BLaER1 (cell line): ENCODE measurements at regions not wholly inside any gene's neighbourhood (a gene's known extent, or its start where the extent isn't known, plus 50 kb on each side); places are given as distances from the start of the nearest gene placed in this dataset.

Source experiments
- H3K27ac ChIP-seq: shearing (Covaris generic); formaldehyde crosslinking; 2 replicates; pipeline ENCODE4 v1.8.1; 2022
- H3K27me3 ChIP-seq: shearing (Covaris generic); formaldehyde crosslinking; 2 replicates; pipeline ENCODE4 v1.8.1; 2022
- H3K36me3 ChIP-seq: shearing (Covaris generic); formaldehyde crosslinking; 2 replicates; pipeline ENCODE4 v1.8.1; 2022
- H3K4me1 ChIP-seq: shearing (Covaris generic); formaldehyde crosslinking; 2 replicates; pipeline ENCODE4 v1.8.1; 2022
- H3K4me2 ChIP-seq: shearing (Covaris generic); formaldehyde crosslinking; 2 replicates; pipeline ENCODE4 v1.8.1; 2022
- H3K4me3 ChIP-seq: shearing (Covaris generic); formaldehyde crosslinking; 2 replicates; pipeline ENCODE4 v1.8.1; 2022
- H3K9ac ChIP-seq: shearing (Covaris generic); formaldehyde crosslinking; 2 replicates; pipeline ENCODE4 v1.8.1; 2022
- H3K9me3 ChIP-seq: shearing (Covaris generic); formaldehyde crosslinking; 2 replicates; pipeline ENCODE4 v1.8.1; 2022
- H4K20me1 ChIP-seq: shearing (Covaris generic); formaldehyde crosslinking; 2 replicates; pipeline ENCODE4 v1.8.1; 2022
- Cebpa-rat ChIP-seq: shearing (Covaris generic); IDR thresholded peaks from 2 replicates; pipeline ENCODE4 v1.8.1; 2022

- no peak for TF ChIP-seq Cebpa-rat
- Histone ChIP-seq H3K9me3 (peaks cover 33% of the 10 kb centered on the region), H4K20me1 (no peaks in the 10 kb centered on the region), H3K27me3 (no peaks in the 10 kb centered on the region), H3K9ac (no peak overlapping the region), H3K27ac (no peak overlapping the region), H3K4me1 (no peaks in the 10 kb centered on the region), H3K36me3 (no peaks in the 10 kb centered on the region), H3K4me3 (no peak overlapping the region), H3K4me2 (no peak overlapping the region)
Observed at GRCh38 chr18:50444539-50444938, 69.7 kb downstream of the SKA1 start.

DNA sequence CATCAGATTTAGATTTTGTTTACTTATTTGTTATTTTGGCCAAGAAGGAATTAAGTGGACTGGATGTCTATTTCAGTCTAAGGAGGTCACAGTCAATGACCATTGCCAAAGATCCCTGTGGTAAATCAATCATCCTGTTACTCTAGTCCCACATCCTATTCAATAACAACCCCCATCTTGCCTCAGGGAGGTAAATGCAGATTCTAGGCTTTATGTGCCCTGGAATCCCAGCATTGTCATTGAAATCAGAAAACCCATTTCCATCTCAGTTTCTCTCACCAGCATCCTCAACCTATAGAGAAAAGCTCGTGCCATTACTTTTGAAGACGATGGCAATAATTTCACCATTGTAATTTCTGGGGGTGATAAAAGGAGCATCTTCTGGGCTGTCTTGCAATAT lies 71.8 kb downstream of the SKA1 start:
- H3K27me3 ChIP-seq, result no peaks in the 10 kb centered on the region
- no peak overlapping the region for H3K4me3 ChIP-seq
- H3K4me2 ChIP-seq, result no peak overlapping the region
- no peak overlapping the region for H3K27ac ChIP-seq
- TF ChIP-seq Cebpa-rat, result no peak
- peaks cover 33% of the 10 kb centered on the region for H3K9me3 ChIP-seq
- H3K9ac ChIP-seq, result no peak overlapping the region
- no peaks in the 10 kb centered on the region for H3K4me1 ChIP-seq
- no peaks in the 10 kb centered on the region for H4K20me1 ChIP-seq
- no peaks in the 10 kb centered on the region for H3K36me3 ChIP-seq

- Histone ChIP-seq H3K9me3 (peaks cover 33% of the 10 kb centered on the region), H4K20me1 (no peaks in the 10 kb centered on the region), H3K4me2 (no peak overlapping the region), H3K4me1 (no peaks in the 10 kb centered on the region), H3K36me3 (no peaks in the 10 kb centered on the region), H3K27ac (no peak overlapping the region), H3K27me3 (no peaks in the 10 kb centered on the region), H3K4me3 (no peak overlapping the region), H3K9ac (no peak overlapping the region)
- TF ChIP-seq Cebpa-rat, result no peak
Observed at GRCh38 chr18:50447102-50447741, 72.4 kb downstream of the SKA1 start.

DNA sequence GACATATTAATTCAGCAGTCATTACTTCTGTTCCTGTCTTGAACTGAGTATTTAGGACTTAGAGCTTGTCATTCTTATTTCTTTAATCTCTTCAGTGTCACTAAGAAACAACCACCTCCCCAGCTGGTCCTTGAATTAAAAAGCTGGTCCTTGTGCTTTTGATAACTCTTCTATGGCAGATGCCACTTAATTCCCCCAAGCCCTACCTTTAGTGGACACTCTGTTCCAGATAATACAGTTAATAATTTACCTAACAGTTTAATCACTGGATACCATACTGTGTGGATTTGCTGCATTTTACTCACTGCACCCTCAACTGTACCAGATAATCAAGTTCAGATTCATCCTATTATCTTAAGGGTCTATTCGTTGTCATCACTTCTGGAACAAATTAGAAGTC lies 73.1 kb downstream of the SKA1 start:
- no peaks in the 10 kb centered on the region for H4K20me1 ChIP-seq
- TF ChIP-seq Cebpa-rat, result no peak
- no peak overlapping the region for H3K9ac ChIP-seq
- H3K27me3 ChIP-seq, result no peaks in the 10 kb centered on the region
- peaks cover 33% of the 10 kb centered on the region for H3K9me3 ChIP-seq
- no peaks in the 10 kb centered on the region for H3K36me3 ChIP-seq
- no peak overlapping the region for H3K27ac ChIP-seq
- no peaks in the 10 kb centered on the region for H3K4me1 ChIP-seq
- H3K4me2 ChIP-seq, result no peak overlapping the region
- H3K4me3 ChIP-seq, result no peak overlapping the region

- Histone ChIP-seq H4K20me1 (no peaks in the 10 kb centered on the region), H3K36me3 (no peaks in the 10 kb centered on the region), H3K4me2 (no peak overlapping the region), H3K27ac (no peak overlapping the region), H3K9me3 (peaks cover under 1% of the 10 kb centered on the region; the same call in 1 of the 2 replicates), H3K27me3 (no peaks in the 10 kb centered on the region), H3K4me1 (no peaks in the 10 kb centered on the region), H3K4me3 (no peak overlapping the region), H3K9ac (no peak overlapping the region)
- TF ChIP-seq Cebpa-rat, result no peak
Observed at GRCh38 chr18:50451100-50451842, 76.4 kb downstream of the SKA1 start.

DNA sequence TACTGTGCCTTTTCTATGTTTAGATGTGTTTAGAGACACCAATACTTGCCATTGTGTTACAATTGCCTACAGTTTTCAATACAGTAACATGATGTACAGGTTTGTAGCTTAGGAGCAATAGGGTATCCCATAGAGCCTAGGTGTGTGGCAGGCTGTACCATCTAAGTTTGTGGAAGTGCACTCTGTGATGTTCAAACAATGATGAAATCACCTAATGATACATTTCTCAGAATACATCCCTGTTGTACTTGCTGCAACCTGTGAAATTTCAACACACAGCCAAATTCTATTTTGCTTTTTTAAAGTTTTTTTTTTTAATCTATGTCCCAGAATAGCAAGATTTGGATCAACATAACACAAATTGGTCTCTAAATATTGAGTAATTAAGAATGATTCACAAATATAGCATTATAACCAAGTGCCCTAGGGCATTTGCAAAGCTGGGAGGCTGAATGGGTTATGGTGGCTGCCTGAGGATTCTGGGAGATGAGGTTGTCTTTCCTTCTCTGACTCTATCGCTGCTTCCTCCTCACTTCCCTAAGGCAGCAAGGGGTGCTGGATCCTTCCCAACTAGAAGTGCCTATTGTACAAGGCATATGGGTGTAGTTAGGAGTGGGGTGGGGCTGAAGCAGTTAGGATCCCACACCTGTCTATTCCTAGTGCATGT lies 78.3 kb downstream of the SKA1 start:
- no peak for TF ChIP-seq Cebpa-rat
- Histone ChIP-seq H3K9me3 (no peaks in the 10 kb centered on the region), H3K4me2 (no peak overlapping the region), H3K4me3 (no peak overlapping the region), H3K27ac (no peak overlapping the region), H4K20me1 (no peaks in the 10 kb centered on the region), H3K27me3 (no peaks in the 10 kb centered on the region), H3K4me1 (no peaks in the 10 kb centered on the region), H3K36me3 (no peaks in the 10 kb centered on the region), H3K9ac (no peak overlapping the region)

DNA sequence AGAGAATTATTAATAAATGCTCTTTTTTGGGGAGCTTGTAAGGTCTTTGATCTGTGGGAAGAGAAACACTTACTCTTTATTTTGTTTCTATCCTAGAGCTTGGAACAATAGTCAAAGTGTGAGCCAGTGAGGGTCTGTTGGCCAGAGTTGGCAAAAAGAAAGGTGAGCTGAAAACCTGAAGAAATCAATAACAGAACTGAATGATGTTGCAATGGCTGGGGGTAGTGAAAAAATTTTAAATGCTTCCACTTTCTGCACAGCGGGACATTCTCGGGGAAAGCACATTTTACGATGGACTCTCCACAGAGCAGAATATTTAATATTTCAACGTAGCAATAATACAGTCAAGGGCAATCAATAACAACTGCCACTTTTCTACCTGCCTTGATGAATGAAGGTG lies 78.9 kb downstream of the SKA1 start:
- no peak overlapping the region for H3K9ac ChIP-seq
- no peak overlapping the region for H3K27ac ChIP-seq

DNA sequence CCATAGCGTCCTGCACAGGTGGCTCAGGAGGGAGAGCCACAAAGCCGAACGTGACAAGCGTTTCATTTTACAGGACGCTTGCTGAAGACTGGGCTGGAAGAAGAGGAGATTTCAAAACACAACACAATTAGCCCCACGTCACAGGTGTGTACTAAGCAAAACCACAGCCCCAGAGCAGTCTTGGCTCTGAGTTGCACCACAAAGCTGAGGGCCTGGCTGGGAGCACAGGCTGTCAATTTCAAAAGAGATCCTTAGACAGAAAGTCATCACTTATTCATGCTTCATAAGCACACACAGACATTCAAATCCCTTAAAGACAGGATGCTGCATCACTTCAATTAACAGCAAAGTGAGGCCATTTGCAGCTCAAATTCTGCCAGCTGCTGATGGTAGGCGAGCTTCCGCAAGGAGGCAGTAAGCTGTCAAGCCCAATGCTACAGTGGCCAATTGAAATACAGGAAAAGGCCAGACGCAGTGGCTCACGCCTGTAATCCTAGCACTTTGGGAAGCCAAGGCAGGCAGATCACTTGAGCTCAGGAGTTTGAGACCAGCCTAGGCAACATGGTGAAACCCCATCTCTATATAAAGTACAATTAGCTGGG lies 79.6 kb downstream of the SKA1 start:
- H3K4me2 ChIP-seq, result no peak overlapping the region
- no peaks in the 10 kb centered on the region for H3K9me3 ChIP-seq
- no peak overlapping the region for H3K4me3 ChIP-seq
- H3K27ac ChIP-seq, result no peak overlapping the region
- H3K4me1 ChIP-seq, result no peaks in the 10 kb centered on the region
- H3K27me3 ChIP-seq, result no peaks in the 10 kb centered on the region
- no peak for TF ChIP-seq Cebpa-rat
- H3K36me3 ChIP-seq, result no peaks in the 10 kb centered on the region
- H3K9ac ChIP-seq, result no peak overlapping the region
- H4K20me1 ChIP-seq, result no peaks in the 10 kb centered on the region

More for the DNA sequence above, 78.9 kb downstream of the SKA1 start:
- H3K9me3 ChIP-seq, result no peaks in the 10 kb centered on the region
- no peak overlapping the region for H3K4me2 ChIP-seq
- H3K27me3 ChIP-seq, result no peaks in the 10 kb centered on the region
- no peak for TF ChIP-seq Cebpa-rat
- no peaks in the 10 kb centered on the region for H3K36me3 ChIP-seq
- no peaks in the 10 kb centered on the region for H4K20me1 ChIP-seq
- H3K4me3 ChIP-seq, result no peak overlapping the region
- no peaks in the 10 kb centered on the region for H3K4me1 ChIP-seq

- no peaks in the 10 kb centered on the region for H4K20me1 ChIP-seq
- no peak for TF ChIP-seq Cebpa-rat
- H3K4me3 ChIP-seq, result no peak overlapping the region
- H3K9ac ChIP-seq, result no peak overlapping the region
- H3K27me3 ChIP-seq, result no peaks in the 10 kb centered on the region
- no peak overlapping the region for H3K4me2 ChIP-seq
- no peaks in the 10 kb centered on the region for H3K36me3 ChIP-seq
- no peaks in the 10 kb centered on the region for H3K9me3 ChIP-seq
- H3K27ac ChIP-seq, result no peak overlapping the region
- H3K4me1 ChIP-seq, result no peaks in the 10 kb centered on the region
Observed at GRCh38 chr18:50456285-50456684, 81.4 kb downstream of the SKA1 start.

DNA sequence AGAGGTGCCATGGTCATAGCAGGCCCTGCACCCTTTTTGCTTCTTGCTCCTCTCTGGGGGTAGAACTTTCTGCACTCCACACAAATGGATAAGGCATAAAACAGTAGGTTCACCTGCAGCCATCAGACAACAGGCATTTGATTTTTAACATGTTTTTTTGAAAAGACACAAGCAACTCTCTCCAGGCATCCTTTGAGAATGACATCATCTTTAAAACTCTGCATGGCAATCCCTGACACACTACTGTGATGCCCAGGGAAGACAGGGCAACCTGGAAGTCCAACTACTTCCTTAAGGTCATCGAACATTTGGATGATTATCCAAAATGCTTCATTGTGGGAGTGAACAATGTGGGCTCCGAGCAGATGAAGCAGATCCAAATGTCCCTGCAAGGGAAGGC lies 82.8 kb downstream of the SKA1 start:
- no peaks in the 10 kb centered on the region for H4K20me1 ChIP-seq
- H3K4me1 ChIP-seq, result peaks cover 5% of the 10 kb centered on the region
- TF ChIP-seq Cebpa-rat, result no peak

More for the DNA sequence above, 82.8 kb downstream of the SKA1 start:
- H3K36me3 ChIP-seq, result no peaks in the 10 kb centered on the region
- H3K4me3 ChIP-seq, result no peak overlapping the region
- no peaks in the 10 kb centered on the region for H3K9me3 ChIP-seq
- no peak overlapping the region for H3K4me2 ChIP-seq
- H3K9ac ChIP-seq, result no peak overlapping the region
- H3K27me3 ChIP-seq, result no peaks in the 10 kb centered on the region
- H3K27ac ChIP-seq, result no peak overlapping the region
